Occipital lobe (tissue), 1 donor: ENCODE measurements at regions not wholly inside any gene's neighbourhood (a gene's known extent, or its start where the extent isn't known, plus 50 kb on each side); places are given as distances from the start of the nearest gene placed in this dataset.

Experiments used
- DNase-seq: peaks from one replicate; lab custom pipeline; 2025; lab: John Stamatoyannopoulos, UW

DNA sequence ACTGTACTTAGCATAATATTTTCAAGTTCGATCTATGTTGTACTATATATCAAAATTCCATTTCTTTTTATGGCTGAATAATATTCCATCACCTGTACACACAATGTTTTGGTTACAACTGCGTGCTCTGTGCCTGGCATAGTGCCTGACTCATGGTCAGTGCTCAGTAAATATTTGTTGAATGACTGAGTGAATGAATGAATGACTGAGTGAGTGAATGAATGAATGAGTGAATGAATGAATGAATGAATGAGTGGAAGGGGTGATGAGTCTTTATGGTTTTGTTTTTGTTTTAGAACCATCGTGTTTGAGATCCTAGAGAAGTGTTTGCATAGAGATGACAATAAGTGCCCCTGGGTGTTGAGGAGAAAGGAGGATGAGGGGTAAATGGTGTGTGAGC is 155.3 kb downstream of the MRM1 start:
- DNase-seq = no peak

DNA sequence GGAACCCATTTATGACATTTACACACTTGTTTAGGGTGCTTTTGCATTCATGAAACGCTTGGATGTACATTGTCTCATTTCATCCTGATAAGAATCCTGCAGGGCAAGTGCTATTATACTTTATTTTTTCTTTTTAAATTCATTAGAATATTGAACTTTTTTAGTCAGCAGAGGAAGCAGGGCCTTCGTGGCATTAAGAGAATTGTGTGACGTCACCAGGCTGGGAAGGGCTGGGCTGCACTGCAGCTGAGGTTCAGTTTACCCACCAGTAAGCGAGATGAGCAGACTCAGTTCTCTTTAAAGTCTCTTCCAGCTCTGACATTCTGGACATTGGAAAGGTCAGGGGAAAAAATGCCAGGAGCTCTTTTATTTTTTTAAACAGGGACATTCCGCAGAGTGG is 159.0 kb downstream of the MRM1 start:
- DNase-seq = no peak

DNA sequence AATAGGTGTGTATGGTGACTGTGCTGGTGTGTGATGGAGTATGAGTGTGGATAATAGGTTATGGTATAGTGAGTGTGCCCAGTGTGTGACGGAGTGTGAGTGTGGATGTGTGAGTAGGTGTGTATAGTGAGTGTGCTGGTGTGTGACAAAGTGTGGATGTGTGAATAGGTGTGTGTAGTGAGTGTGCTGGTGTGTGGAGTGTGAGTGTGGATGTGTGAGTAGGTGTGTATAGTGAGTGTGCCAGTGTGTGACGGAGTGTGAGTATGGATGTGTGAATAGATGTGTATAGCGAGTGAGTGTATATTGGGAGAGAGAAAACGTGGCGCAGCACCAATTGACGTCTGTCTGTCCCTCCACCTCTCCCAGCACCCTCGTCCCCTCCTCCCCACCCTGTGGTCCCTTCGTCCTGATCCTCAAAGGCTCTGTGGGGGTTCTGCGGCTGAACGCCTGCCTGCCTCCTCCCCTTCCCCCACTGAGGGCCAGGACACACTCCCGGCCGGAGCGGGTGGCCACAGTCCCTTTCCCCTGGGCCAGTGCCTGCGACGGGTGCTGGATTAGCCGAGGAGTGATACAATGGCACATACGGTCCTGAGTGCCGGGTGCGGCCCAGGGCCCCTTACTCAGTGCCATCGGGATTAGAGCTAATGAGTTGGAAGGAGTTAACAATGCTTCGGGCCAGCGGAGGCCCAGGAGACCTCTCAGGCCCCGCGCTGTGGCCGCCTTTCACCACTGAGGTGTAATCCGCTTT is 160.0 kb downstream of the MRM1 start:
- no peak for DNase-seq

DNA sequence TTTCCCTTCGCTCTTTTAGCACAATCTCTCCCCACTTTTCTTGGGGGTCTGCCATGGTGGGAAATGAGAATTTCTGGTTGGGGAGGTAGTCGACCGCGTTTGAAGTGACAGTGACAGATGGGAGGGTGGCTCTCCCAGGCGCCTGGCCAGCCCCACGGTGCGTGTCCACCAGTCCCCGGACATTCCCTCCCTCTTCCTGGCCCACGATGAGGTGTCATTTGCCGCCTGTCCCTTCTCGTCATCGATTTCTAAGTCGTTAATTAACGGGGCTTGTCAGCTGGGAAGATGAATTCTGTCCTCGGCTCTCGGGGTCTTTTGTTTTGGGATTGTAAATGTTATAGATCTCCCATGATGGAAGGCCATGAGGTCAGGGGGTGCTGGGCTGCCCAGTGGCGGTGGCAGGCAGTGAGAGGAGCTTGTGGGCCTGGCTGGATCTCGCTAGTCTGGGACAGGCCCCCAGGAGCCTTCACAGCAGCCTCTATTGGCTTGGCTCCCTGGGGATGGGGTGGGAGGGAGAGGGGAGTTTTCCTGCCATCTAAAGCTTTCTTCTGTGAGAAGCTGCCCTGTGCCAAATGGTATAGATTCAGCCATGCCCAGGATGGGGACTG is 164.2 kb downstream of the MRM1 start:
- no peak for DNase-seq

DNA sequence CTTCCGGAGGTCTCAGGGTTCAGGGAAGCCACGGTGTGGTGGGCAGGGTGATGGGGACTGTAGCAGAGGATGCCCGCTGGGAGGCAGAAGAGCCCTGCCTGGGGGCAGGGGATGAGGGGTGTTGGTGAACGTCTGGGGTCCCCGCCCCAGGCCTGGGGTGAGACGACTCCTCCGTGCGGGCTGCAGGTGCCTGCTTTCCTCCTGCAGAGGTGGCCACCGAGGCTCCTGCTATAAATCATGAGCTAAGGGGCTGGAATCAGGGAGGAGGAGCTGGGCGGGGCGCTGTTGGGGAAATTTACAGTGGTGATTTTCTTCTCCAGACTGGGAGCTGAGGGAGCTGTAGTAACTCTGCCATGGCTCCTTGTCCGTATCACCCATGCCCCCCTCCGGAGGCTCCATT is 167.0 kb downstream of the MRM1 start:
- DNase-seq = no peak

DNA sequence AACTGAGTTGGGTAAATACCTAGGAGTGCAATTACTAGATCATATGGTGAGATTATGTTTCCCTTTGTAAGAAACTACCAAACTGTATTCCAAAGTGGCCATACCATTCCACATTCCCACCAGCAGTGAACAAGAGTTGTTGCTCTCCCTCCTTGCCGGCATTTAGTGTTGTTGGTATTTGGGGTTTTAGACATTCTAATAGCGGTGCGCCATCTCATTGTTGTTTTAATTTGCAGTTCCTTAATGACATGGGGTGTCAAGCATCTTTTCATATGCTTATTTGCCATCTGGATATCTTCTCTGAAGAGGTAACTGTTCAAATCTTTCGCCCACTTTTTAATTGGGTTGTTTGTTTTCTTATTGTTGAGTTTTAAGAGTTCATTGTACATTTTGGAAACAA is 164.2 kb upstream of the LHX1 start:
- DNase-seq = no peak

DNA sequence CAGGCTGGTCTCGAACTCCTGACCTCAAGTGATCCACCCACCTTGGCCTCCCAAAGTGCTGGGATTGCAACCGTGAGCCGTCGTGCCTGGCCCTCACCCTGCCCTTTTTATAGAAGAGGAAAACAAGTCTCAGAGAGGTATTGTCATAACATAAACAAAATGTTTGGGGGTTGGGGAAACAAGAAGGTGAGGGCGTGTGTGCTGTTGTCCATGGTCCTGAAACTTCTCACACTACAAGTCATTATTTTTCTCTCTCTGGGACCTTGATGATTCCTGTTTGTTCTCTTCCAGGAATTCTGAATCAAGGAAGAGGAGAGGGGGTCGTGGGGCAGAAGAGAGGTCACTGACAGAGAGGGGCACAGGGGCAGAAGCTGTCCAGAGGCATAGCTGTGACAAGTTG is 160.2 kb upstream of the LHX1 start:
- no peak for DNase-seq

DNA sequence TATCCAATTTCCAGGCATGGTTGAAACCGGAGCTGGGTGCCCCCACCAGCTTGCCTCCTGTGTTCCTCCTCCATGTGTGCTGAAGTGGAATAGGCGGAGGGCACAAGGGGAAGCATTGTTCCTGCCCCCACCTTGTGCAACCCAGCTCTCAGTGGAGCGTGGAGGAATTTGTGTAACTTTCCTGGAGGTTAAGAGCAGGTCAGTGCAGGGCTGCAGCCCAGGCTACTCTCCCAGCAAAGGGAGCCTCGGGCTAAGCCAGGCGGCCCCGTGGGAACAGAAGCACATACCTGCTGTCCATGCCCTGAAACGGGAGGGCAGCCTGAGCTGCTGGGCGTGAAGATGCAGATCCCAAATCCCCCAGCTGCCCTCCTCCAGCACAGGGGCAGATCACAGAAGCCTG is 158.8 kb upstream of the LHX1 start:
- DNase-seq = no peak

DNA sequence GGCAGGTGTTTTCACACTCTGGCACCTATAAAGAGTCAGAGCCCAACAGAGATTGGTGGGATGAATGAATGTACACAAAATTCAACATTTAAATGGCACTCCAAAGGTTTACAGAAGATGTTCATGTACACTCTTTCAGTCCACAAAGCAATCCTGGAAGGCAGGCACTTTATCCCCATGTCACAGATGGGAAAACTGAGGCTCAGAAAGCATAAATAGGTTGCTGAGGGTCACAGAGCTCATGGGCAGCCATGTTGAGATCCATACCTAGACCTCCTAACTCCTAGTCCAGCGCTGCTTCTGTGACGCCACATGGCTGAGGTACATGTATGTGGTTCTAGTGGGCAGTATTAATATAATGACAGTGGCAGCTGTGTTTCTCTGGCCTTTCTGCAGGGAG is 157.7 kb upstream of the LHX1 start:
- no peak for DNase-seq

DNA sequence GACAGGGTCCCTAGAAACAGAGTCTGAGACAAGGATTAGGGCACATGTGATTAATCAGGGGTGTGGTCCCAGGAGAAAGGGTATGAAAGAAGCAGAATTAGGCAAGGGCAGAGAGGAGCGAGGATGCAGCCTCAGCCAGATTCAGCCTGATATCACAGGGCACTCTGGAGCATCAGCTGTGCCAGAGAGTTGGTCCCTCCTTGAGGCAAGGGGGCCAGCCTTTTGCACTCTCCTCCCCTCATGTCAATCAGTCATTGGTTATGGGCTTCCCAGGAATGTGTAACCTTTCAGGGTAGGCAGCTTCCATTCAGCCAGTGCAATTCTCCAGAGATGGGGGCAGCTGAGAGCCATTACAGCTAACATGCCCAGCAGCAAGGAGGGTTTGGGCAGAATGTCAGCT is 152.6 kb upstream of the LHX1 start:
- no peak for DNase-seq

DNA sequence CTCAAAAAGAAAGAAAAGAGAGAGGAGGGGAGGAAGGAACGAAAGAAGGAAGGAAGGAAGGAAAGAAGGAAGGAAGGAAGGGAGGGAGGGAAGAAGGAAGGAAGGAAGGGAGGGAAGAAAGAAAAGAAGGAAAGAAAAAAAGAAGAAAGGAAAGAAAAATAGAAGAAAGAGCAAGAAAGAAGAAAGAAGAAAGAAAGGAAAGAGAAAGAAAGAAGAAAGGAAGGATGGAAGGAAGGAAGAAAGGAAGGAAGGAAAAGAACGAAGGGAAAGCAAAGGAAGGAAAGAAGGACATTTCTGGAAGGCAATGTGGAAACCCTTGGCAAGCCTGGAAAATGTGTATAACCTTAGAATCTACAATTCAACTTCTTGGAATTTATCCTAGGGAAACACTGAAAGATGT is 150.4 kb upstream of the LHX1 start:
- DNase-seq = no peak

DNA sequence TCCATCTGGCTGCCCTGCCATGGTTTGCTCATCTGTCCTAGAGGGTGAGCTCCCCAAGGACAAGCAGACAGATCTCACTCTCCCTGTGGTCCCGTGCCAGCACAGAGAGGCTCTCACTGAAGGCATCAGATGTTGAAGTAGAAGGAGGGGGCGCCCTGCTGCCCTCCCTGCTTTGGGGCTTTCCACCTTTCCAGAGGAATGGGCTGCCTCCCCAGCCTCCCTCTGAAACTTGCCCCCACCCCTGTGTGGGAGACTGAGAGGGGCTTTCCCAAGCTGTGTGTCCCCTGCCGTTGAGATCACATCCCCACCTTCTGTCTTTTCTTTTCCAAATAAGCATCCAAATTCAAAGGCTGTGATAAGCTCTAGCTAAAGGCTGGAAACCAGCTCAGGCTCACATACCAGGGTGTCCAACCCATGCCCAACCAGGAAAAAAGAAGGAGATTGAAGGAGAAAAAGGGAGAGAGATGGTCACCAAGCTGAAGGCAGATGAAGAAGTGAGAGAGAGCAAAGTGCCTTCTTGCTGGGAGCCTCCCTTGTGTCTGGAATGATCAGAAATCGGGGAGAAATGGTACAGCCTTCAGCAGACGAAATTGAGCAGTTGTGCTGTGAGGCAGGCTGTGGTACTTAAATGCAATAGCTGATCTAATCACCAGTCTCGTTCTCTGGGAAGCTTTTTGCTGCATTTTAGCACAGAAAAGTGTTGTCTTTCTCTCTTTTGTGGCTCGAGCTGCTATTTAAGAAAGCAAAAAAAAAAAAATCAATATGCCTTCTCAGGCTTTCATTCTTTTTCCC is 145.9 kb upstream of the LHX1 start:
- no peak for DNase-seq

DNA sequence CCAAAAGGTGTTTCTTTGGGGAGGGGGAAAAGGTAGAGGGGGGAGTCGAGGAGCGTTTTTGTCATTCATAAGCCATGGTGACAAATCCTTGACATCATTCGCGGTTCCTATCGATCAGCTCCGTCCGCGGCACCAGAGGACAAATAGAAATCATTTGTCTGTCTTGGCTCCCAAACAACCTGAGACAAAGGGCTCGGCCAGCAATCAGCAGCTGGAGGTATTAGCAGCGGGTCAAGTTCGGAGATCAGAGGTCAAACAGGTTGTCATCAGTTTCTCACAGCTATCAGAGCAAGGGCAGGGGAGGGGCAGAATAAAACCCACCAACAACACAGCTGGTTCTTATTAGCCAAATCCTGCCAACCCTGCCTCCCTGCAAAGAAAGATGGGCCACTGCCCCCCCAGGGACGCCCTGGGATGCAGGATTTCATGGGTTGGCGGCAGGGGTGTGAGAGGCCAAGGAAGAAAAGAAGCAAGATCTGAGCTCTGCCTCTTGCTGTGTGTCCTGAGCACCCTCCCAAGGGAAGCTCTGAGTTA is 145.3 kb upstream of the LHX1 start:
- no peak for DNase-seq

DNA sequence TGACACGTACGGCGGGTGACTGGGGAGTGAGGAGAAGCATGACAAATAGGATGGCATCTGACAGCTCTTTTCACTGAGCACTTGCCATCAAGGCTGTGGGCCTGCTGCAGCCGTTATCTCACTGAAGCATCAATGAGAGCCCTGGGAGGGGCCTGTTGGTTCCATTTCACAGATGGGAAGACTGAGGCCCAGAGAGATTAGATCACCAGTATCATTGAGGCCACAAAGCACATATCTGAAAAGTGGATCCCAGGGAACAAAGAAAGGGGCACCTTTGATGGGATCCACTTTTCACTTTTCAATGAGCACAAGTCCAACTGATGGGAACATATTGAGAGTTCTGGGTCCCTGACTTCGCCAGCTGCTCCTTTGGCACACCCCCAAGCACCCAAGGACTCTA is 144.4 kb upstream of the LHX1 start:
- no peak for DNase-seq

DNA sequence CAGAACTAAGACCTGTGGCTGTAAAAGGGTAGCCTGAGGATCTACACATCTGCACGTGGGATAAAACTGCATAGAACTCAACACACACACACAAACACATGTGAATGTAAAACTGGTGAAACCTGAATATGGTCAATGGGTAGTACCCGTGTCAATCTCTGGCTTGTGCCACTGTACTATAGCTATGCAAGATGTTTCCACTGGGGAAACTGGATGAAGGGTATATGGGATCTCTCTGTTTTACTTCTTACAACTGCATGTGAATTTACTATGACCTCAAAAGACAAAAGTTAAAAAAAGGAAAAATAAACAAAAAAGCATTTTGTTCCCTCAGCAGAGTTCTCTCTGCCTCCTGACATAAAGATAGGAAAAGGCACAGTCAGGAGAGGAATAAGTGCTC is 143.3 kb upstream of the LHX1 start:
- DNase-seq = no peak

DNA sequence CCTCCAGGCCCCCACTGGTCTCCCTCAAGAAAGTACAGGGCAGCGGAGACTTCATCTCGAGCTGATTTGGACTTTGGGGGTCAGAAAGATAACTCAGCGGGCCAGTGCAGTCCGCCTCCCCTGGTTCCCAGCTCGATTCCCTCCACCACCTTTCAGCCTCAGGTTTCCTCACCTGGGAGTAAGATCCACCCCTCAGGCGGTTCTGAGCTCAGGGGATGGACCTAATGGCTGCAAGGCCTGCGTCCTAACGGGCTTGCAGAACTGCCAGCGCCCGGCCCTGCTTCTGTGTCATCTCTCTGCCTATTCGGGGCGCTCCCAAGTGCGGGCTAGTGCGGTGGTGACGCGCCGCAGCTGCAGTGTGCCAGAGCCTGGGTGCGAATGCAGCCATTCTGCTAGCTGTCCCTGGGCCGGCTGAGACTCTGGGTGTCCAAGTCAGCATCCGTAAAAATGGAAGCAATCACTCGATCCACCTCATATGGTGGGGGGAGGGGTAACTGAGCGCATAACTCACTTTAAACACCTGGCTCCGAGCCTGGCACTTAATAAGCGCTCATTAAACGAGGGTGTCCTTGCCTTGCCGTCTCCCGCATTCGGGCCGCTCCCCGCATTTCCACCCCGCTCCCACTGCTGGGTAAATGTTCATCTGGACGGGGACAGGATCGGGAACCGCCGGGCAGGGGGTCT is 129.6 kb upstream of the LHX1 start:
- DNase-seq = no peak

DNA sequence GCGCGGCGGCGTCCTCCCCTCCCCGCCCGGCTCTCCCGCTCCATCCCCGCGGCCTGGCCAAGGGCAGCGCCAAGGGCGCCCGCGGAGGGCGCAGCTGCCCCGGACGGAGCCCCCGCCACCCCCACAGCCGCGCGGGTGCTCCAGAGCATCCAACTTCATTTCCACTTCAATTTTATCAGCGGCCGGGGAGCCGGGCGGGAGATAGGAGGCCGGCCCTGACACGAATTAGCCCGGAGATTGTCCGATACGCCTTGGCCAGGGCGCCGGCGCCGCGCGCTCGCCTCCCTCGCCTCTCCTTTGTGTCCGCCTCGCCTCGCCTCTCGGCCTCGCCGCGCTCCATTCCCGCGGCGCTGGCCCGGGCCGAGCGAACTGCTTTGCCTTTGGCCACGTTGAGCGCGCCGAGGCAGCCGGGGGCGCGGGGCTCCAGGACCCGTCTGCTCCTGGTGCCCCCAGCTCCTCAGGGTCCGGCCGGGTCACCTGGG is 129.1 kb upstream of the LHX1 start:
- DNase-seq = no peak

DNA sequence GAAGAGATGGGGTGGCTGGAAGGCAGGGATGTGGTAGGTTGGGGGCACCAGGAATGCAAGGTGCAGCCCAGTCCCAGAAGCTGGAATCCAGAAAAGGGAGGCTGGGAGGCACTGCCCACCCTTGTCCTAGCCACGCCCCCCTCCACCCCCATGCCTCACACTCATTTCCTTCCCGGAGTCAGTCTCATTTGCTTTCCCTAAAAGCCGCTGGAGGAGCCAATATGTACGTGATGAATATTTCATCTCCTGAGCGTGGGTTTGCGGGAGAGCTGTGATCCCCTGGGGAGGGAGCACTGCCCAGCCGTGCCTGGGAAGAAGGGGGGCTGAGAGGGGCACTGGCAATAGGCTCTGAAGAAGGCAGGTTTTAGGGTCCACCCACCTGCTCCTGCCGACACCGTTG is 124.5 kb upstream of the LHX1 start:
- no peak for DNase-seq

DNA sequence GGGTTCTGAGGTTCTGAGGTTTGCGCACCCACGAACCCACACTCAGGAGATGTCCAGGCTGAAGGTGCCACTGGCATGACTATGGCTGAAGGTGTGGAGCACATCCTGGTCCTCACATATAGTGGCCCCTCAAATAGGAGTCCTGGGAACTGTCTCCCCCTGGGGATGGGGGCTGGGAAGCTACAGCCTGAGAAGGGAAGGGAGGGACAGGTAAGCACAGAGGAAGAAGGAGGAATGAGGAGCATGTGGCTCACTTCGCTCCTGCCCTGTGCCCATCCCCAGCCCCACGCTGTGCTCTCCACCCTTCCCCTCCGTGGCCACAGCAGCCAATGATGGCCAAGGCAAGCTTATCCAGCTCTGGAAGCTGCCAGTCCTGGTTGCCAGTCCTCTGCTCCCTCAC is 123.9 kb upstream of the LHX1 start:
- no peak for DNase-seq

DNA sequence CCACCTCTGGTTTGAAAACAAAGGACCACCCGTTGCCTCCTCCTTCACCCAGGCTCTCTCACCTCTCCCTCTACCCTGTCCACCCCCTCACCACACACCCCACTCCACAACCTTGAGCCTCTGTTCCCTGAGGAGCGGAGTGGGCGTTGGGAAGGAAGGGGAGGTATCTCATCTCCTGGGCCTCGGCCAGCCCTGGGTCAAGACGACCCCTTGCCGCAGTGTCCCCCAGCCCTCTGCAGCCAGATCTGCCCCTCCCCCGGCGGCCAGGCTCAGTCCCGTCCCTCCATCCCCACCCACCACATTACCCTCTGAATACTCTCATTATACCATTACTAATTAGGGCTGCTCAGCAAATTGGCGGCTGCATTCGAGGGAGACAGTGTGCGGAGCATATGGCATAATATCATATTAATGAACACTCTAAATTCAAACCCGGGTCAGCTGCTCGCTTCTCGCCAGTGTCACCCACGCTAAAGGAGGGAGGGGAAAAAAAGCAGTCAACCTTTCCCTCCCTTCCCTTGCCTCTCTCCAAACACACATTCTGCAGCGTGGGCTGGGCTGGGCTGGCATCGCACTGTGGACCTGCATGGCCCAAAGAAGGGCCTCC is 123.2 kb upstream of the LHX1 start:
- no peak for DNase-seq

DNA sequence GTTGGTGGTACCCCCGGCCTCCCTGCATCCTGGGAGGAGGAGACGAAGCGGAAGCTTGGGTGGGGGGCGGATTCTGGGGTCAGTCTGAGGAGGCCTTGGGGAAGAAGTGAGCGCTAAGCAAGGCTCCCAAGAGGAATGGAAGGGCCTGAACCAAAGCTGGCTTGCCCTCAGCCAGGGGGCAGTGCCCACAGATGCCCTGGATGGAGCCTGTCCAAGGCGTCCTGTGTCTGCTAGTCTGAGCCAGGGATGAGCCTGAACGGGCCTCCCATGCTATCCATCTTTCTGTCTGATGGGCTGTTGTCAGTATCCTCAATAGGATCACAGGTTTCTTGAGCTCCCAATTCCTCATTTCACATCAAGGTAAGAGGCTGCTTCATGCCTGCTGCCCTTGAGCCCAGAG is 122.3 kb upstream of the LHX1 start:
- no peak for DNase-seq
